ENCODE measurements at regions not wholly inside any gene's neighbourhood (a gene's known extent, or its start where the extent isn't known, plus 50 kb on each side); places are given as distances from the start of the nearest gene placed in this dataset.

DNA sequence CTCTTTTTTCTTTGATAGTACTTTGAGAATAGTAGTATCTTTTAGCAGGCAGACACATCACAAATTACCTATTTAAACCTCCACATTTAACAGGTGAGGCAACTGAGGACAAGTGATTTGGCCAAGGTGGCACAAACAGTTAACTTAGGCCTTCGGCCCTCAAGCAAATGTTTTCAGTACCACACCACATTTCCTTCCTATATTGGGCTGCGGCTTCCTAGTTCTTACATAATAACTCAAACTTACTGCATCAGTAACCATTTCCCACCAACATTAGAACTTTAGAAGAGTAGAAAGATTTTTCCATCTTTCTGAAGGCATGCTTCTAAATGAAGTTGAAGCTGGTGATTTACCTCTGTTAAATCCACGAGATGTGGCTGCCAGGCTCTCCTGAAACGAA, 63.2 kb upstream of the SLC4A4 start:
- H4K20me1 ChIP-seq (ENCODE audit: insufficient read depth, poor library complexity, severe bottlenecking): no peaks in the 10 kb centered on the region
- no peak overlapping the region for H3K27ac ChIP-seq
- H3K4me3 ChIP-seq: no peak overlapping the region
- no peaks in the 10 kb centered on the region for H3K79me2 ChIP-seq
- no peak overlapping the region for H3K4me2 ChIP-seq
- WGBS (ENCODE audit: low lambda C conversion rate, missing lambda C conversion rate): 86% methylated on average over 4 of the region's 4 CpGs
- H3K36me3 ChIP-seq (replicated peaks; ENCODE audit: insufficient read depth, low read depth): no peaks in the 10 kb centered on the region
- no peak overlapping the region for H2AFZ ChIP-seq
- DNase-seq (ENCODE audit: low spot score): no peak
- no peaks in the 10 kb centered on the region for H3K4me1 ChIP-seq (ENCODE audit: insufficient read depth)
- no peaks in the 10 kb centered on the region for H3K27me3 ChIP-seq
- TF ChIP-seq CTCF (IDR thresholded peaks at IDR 0.05; ENCODE audit: poor library complexity): no peak
- no peak for TF ChIP-seq EZH2phosphoT487 (IDR thresholded peaks at IDR 0.05; ENCODE audit: low read depth, severe bottlenecking, unreplicated experiment)
- TF ChIP-seq EZH2 (IDR thresholded peaks at IDR 0.05; ENCODE audit: borderline replicate concordance): no peak
- H3K9me2 ChIP-seq (replicated peaks; ENCODE audit: insufficient read depth): no peaks in the 10 kb centered on the region
- no peaks in the 10 kb centered on the region for H3K9me3 ChIP-seq (ENCODE audit: low read depth)

DNA sequence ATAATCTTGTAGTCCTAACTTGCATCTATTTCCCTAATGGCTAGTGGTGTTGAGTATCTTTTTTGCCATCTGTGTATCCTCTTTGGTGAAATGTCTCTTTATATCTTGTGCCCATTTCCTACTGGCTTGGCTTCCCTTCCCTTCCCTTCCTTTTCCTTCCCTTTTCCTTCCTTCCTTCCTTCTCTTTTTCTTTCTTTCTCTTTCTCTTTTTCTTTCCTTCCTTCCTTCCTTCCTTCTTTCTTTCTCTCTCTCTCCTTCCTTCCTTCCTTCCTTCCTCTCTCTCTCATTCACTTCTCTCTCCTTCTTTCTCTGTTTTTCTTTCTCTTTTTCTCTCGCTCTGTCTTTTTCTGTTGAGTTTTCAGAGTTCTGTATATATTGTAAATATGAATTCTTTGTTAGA, 61.5 kb upstream of the SLC4A4 start:
- no peak overlapping the region for H3K27ac ChIP-seq
- H2AFZ ChIP-seq: no peak overlapping the region
- H4K20me1 ChIP-seq (ENCODE audit: insufficient read depth, poor library complexity, severe bottlenecking): no peaks in the 10 kb centered on the region
- H3K4me3 ChIP-seq: no peak overlapping the region
- TF ChIP-seq EZH2phosphoT487 (IDR thresholded peaks at IDR 0.05; ENCODE audit: low read depth, severe bottlenecking, unreplicated experiment): no peak
- no peak for TF ChIP-seq EZH2 (IDR thresholded peaks at IDR 0.05; ENCODE audit: borderline replicate concordance)
- no peak for TF ChIP-seq CTCF (IDR thresholded peaks at IDR 0.05; ENCODE audit: poor library complexity)
- H3K9me2 ChIP-seq (replicated peaks; ENCODE audit: insufficient read depth): no peaks in the 10 kb centered on the region
- H3K27me3 ChIP-seq: no peaks in the 10 kb centered on the region
- WGBS (ENCODE audit: low lambda C conversion rate, missing lambda C conversion rate): 96% methylated on average over 1 of the region's 1 CpG
- no peak for DNase-seq (ENCODE audit: low spot score)
- H3K9me3 ChIP-seq (ENCODE audit: low read depth): no peaks in the 10 kb centered on the region
- H3K4me1 ChIP-seq (ENCODE audit: insufficient read depth): no peaks in the 10 kb centered on the region
- H3K4me2 ChIP-seq: no peak overlapping the region
- H3K79me2 ChIP-seq: no peaks in the 10 kb centered on the region
- H3K36me3 ChIP-seq (replicated peaks; ENCODE audit: insufficient read depth, low read depth): no peaks in the 10 kb centered on the region

DNA sequence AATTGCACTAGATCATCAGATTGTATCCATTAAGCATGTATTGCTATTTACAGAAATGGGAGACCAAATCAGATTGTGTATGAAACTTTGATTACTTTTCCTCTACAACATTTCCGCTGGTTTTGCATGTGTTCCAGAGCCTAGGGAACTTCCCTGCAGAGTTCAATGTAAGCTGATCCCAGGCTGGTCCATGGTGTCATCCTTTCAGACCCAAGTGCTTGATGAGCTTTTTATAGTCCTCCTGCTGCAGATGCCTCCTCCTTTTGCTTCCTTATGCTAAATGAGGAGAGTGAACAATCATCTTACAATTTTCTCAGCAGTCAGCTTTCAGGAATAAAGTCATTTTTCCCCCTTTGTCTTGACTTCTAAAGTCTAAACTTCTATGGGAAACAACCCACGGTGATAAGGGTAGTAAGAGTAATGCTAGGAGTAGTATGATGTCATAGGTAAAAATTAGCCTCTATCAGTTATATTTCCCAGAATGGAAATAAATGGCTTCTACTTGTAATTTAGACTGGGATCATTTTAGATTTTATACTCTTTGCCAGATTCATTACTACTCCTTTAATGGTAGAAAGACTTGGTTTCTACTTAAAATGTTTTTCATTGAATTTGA, 55.1 kb upstream of the SLC4A4 start:
- no peak for TF ChIP-seq EZH2 (IDR thresholded peaks at IDR 0.05; ENCODE audit: borderline replicate concordance)
- peaks cover 6% of the 10 kb centered on the region for H3K4me1 ChIP-seq (ENCODE audit: insufficient read depth)
- no peak overlapping the region for H2AFZ ChIP-seq
- no peaks in the 10 kb centered on the region for H3K9me2 ChIP-seq (replicated peaks; ENCODE audit: insufficient read depth)
- WGBS (ENCODE audit: low lambda C conversion rate, missing lambda C conversion rate): 88% methylated on average over 2 of the region's 2 CpGs
- H3K27ac ChIP-seq: no peak overlapping the region
- no peaks in the 10 kb centered on the region for H3K9me3 ChIP-seq (ENCODE audit: low read depth)
- H3K4me3 ChIP-seq: no peak overlapping the region
- H3K27me3 ChIP-seq: no peaks in the 10 kb centered on the region
- no peaks in the 10 kb centered on the region for H3K36me3 ChIP-seq (replicated peaks; ENCODE audit: insufficient read depth, low read depth)
- no peak overlapping the region for H3K4me2 ChIP-seq
- DNase-seq (ENCODE audit: low spot score): no peak
- H3K79me2 ChIP-seq: no peaks in the 10 kb centered on the region
- H4K20me1 ChIP-seq (ENCODE audit: insufficient read depth, poor library complexity, severe bottlenecking): no peaks in the 10 kb centered on the region

DNA sequence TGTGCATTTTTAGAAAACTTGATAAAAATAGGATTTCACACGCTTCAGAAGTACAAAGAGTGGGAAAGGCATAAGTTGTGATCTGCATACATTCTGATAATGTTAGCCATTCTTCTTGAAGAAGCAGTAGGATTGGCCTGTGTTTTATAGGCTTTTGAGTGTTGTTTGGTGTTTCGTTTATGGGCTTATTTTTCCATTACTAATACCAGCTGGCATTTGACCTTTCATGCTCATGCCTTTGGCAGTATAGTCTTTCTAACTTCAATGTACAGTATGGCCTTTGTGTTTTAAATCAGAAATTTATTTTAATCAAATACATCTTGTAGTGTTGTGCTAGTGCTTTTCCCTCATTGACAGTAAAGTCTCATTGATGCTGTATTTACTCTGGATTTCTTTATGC, 51.5 kb upstream of the SLC4A4 start:
- Histone ChIP-seq H2AFZ (no peak overlapping the region), H3K4me2 (no peak overlapping the region), H3K9me3 (ENCODE audit: low read depth) (no peaks in the 10 kb centered on the region), H3K79me2 (no peaks in the 10 kb centered on the region), H3K4me1 (ENCODE audit: insufficient read depth) (peaks cover 6% of the 10 kb centered on the region), H3K27me3 (no peaks in the 10 kb centered on the region), H4K20me1 (ENCODE audit: insufficient read depth, poor library complexity, severe bottlenecking) (no peaks in the 10 kb centered on the region), H3K27ac (peak overlapping the region; percentile 11), H3K4me3 (no peak overlapping the region), H3K9me2 (replicated peaks; ENCODE audit: insufficient read depth) (no peaks in the 10 kb centered on the region), H3K36me3 (replicated peaks; ENCODE audit: insufficient read depth, low read depth) (no peaks in the 10 kb centered on the region)
- TF ChIP-seq EZH2phosphoT487 (IDR thresholded peaks at IDR 0.05; ENCODE audit: low read depth, severe bottlenecking, unreplicated experiment) (no peak), EZH2 (IDR thresholded peaks at IDR 0.05; ENCODE audit: borderline replicate concordance) (no peak)
- DNase-seq (ENCODE audit: low spot score): no peak
- 67% methylated on average over 2 of the region's 2 CpGs for WGBS (ENCODE audit: low lambda C conversion rate, missing lambda C conversion rate)
